ENCODE measurements at regions not wholly inside any gene's neighbourhood (a gene's known extent, or its start where the extent isn't known, plus 50 kb on each side); places are given as distances from the start of the nearest gene placed in this dataset.

DNA sequence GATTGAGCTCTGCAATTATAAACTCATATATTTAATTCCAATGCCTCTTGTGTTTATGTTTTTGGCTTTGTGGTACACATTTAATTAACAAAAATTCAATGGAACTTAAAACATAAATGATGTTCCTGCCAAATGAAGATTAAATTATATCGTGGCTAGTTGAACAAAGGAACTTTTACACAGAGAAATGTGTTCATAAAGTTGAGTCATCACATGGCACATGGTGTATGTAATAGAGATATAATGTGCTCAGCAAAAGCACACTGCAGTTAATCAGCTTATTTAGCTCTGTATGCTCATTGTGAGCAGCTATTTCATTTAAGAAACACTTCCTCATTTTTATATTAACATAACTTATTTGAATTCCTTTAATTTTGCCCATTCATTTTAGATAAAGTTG lies 1295.6 kb upstream of the CITED2 start:
- TF ChIP-seq, protein P1, sequence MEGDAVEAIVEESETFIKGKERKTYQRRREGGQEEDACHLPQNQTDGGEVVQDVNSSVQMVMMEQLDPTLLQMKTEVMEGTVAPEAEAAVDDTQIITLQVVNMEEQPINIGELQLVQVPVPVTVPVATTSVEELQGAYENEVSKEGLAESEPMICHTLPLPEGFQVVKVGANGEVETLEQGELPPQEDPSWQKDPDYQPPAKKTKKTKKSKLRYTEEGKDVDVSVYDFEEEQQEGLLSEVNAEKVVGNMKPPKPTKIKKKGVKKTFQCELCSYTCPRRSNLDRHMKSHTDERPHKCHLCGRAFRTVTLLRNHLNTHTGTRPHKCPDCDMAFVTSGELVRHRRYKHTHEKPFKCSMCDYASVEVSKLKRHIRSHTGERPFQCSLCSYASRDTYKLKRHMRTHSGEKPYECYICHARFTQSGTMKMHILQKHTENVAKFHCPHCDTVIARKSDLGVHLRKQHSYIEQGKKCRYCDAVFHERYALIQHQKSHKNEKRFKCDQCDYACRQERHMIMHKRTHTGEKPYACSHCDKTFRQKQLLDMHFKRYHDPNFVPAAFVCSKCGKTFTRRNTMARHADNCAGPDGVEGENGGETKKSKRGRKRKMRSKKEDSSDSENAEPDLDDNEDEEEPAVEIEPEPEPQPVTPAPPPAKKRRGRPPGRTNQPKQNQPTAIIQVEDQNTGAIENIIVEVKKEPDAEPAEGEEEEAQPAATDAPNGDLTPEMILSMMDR (conservative IDR thresholded peaks at IDR 0.05) = no peak
- TF ChIP-seq EZH2 (IDR thresholded peaks at IDR 0.05; ENCODE audit: low read depth) = no peak

Measured in PC-9 (cell line).